HAP-1 (cell line): ENCODE measurements at regions not wholly inside any gene's neighbourhood (a gene's known extent, or its start where the extent isn't known, plus 50 kb on each side); places are given as distances from the start of the nearest gene placed in this dataset.

Experiments used
- DNase-seq, 2 experiments: peaks; one replicate each; pipeline ENCODE4 v3.0.0-alpha.2; 2016 to 2020; ENCODE audit warnings: low spot score in 2 of 2
- H3K27me3 ChIP-seq: fragments of 250-450 bp; sonication (Bioruptor Pico); 2 replicates; pipeline ENCODE4 v1.5.1; 2020; ENCODE audit warnings: low read depth, mild to moderate bottlenecking, moderate library complexity
- H3K36me3 ChIP-seq: fragments of 250-450 bp; sonication (Bioruptor Pico); replicated peaks from 2 replicates; pipeline ENCODE4 v1.5.1; 2020; ENCODE audit warnings: mild to moderate bottlenecking
- H3K4me1 ChIP-seq: fragments of 250-450 bp; sonication (Bioruptor Pico); 2 replicates; pipeline ENCODE4 v1.5.1; 2020; ENCODE audit warnings: mild to moderate bottlenecking
- H3K4me3 ChIP-seq: fragments of 250-450 bp; sonication (Bioruptor Pico); 2 replicates; pipeline ENCODE4 v1.5.1; 2020; ENCODE audit warnings: mild to moderate bottlenecking, moderate library complexity
- H3K9me3 ChIP-seq: fragments of 250-450 bp; sonication (Bioruptor Pico); 2 replicates; pipeline ENCODE4 v1.5.1; 2020; ENCODE audit warnings: mild to moderate bottlenecking, moderate library complexity
- in situ Hi-C: fragments of 300-500 bp; cut with MboI; formaldehyde crosslinking; loops from 3 replicates; pipeline ENCODE4 v1.14.3; 2020; ENCODE audit warnings: low sequenced_read_pairs, inconsistent platforms, mixed read lengths

DNA sequence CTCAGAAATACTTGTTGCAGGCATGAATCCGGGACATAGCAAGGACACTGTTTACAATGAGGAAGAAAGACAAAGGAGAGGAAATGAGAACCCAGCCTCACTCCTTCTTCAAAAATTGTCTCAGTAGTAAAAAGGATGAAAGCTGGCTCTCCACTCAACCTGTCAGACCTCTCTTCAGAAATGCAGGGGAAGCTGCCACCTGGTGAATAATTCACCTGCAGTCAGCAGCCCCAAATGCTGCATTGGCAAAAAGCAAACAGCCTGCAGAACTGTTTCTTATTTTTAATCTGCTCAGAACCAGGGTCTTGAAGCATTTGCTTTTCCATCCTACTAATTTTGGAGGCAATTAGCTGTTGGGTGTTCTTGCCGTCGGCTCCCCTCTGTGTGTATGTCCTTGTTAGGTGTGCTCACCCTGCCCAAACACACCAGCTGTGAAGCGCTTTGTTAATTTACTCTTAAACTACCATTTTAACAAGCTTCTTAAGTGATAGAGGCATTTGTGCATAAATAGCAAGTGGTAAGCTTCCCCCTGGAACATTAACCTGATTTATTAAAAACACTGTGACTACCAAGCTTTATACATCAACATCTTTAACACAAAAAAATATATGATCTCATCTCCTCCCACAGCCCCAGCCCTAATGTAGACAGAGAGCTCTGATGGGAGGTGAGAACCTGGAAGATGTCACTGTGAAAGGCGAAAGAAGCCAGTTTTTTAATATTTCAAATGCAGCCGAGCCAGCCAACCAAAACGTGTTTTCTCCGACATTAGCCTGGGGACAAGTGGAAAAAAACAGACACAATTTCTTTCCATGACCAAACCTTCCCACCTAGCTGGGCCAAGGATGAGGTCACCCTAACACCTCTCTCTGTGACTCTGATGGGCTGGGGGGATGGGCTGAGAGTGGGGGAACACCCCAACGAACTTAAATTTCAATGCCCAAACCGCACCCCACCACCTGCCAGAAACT lies 451.0 kb upstream of the SULF2 start:
- no peak overlapping the region for H3K4me3 ChIP-seq
- in situ Hi-C loops = no loop called here
- H3K36me3 ChIP-seq = no peaks in the 10 kb centered on the region
- peaks cover 8% of the 10 kb centered on the region; the same call in 1 of the 2 replicates for H3K9me3 ChIP-seq
- H3K4me1 ChIP-seq = no peaks in the 10 kb centered on the region
- no peak for DNase-seq
- H3K27me3 ChIP-seq = no peaks in the 10 kb centered on the region

DNA sequence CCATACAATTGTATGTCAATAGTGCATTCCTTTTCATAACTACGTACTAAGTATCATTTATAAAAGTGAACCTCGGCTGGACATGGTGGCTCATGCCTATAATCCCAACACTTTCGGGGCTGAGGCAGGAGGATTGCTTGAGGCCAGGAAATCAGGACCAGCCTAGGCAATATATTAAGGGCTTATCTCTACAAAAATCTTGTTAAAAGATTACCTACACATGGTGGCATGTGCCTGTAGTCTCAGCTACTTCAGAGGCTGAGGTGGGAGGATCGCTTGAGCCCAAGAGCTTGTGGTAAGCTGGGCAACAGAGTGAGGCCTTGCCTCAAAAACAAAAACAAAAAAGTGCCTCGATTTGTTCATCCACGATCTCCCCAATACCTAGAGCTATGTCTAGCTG lies 449.7 kb upstream of the SULF2 start:
- no peaks in the 10 kb centered on the region for H3K4me1 ChIP-seq
- peaks cover 8% of the 10 kb centered on the region for H3K9me3 ChIP-seq
- no peaks in the 10 kb centered on the region for H3K36me3 ChIP-seq
- H3K4me3 ChIP-seq = no peak overlapping the region
- H3K27me3 ChIP-seq = no peaks in the 10 kb centered on the region
- DNase-seq = no peak
- in situ Hi-C loops = no loop called here

GRCh38 chr20:48231253-48231930 lies 446.1 kb upstream of the SULF2 start:
- Histone ChIP-seq H3K4me3 (no peak overlapping the region), H3K36me3 (no peaks in the 10 kb centered on the region), H3K9me3 (peaks cover 8% of the 10 kb centered on the region), H3K4me1 (no peaks in the 10 kb centered on the region), H3K27me3 (no peaks in the 10 kb centered on the region)
- DNase-seq = no peak
- in situ Hi-C loops = no loop called here

DNA sequence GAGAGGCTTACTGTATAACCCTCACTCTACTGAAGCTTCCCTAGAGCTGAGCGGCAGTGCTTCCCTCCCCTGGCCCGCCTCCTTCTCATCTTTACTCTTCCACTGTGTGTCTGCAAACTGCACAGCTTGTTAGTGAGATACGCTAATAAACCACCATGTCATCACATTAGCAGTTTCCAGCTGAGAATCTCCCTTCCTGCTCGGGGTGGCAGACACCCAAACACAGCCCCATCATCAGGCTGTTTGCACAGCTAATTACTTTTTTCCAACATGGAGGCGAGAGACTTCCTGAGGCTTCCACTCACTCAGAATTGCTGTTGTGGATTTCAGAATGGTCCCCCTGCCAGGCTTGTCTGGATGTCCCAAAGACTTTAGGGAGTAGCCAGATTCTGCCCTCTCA lies 444.9 kb upstream of the SULF2 start:
- Histone ChIP-seq H3K36me3 (no peaks in the 10 kb centered on the region), H3K4me1 (no peaks in the 10 kb centered on the region), H3K9me3 (peaks cover 8% of the 10 kb centered on the region), H3K4me3 (no peak overlapping the region), H3K27me3 (no peaks in the 10 kb centered on the region)
- in situ Hi-C loops = no loop called here
- DNase-seq = no peak

GRCh38 chr20:48227381-48227780 lies 442.1 kb upstream of the SULF2 start:
- no peak overlapping the region for H3K4me3 ChIP-seq
- in situ Hi-C loops = no loop called here
- no peaks in the 10 kb centered on the region for H3K36me3 ChIP-seq
- H3K9me3 ChIP-seq = peaks cover 2% of the 10 kb centered on the region
- no peaks in the 10 kb centered on the region for H3K27me3 ChIP-seq
- H3K4me1 ChIP-seq = no peaks in the 10 kb centered on the region
- DNase-seq = no peak

- H3K27me3 ChIP-seq = no peaks in the 10 kb centered on the region
- no peaks in the 10 kb centered on the region; the same call in 1 of the 2 replicates for H3K9me3 ChIP-seq
- H3K36me3 ChIP-seq = no peaks in the 10 kb centered on the region
- H3K4me3 ChIP-seq = no peak overlapping the region
- in situ Hi-C loops = no loop called here
- DNase-seq = no peak
- no peaks in the 10 kb centered on the region for H3K4me1 ChIP-seq
Measured at GRCh38 chr20:48226642-48227041, 441.4 kb upstream of the SULF2 start.

DNA sequence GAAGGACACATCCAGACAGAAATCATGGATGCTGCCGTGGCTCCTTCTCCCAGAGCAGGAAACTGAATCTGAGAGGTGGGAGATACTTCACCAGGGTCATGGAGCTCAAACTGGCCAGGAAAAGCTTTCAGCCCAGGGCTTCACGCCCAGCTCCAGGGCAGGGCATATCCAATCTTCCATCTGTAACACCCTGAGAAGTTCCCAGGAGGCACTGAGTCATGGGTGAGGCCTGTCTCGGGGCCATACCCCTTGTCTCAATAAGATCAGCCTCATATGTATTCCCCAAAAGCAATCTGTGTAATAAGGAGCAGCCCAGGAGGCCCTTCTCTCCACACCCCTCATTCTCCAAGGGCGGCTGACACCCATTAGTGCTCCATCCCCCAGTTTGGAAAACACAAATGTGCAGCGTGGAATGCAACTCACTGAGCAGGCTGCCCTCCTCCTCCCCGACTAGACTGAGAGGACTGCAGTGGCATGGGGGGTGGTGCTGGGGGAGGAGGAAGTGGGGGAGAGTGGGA lies 439.3 kb upstream of the SULF2 start:
- H3K36me3 ChIP-seq = no peaks in the 10 kb centered on the region
- in situ Hi-C loops = no loop called here
- no peaks in the 10 kb centered on the region for H3K27me3 ChIP-seq
- no peaks in the 10 kb centered on the region for H3K9me3 ChIP-seq
- DNase-seq = no peak
- no peaks in the 10 kb centered on the region for H3K4me1 ChIP-seq
- H3K4me3 ChIP-seq = no peak overlapping the region

DNA sequence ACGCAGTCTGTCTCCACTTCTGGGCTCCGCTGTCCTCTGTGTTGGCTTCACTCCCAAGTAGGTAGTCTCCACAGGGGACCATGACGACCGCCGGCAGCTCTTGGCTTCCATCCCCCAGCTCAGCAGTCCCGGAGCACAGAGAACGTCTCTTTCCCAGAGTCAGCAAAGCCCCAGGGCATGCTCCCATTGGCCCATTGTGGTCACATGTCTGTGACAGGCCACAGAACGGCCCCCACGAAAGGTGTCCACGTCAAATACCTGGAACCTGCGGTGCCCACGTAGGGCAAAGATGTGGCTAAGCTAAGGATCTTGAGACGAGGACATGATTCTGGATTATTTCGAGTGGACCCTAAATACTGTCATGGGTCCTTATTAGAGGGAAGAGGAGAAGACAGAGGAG lies 438.4 kb upstream of the SULF2 start:
- H3K4me1 ChIP-seq = no peaks in the 10 kb centered on the region
- H3K27me3 ChIP-seq = no peaks in the 10 kb centered on the region
- H3K36me3 ChIP-seq = no peaks in the 10 kb centered on the region
- no peak for DNase-seq
- no peaks in the 10 kb centered on the region for H3K9me3 ChIP-seq
- in situ Hi-C loops = no loop called here
- H3K4me3 ChIP-seq = no peak overlapping the region

DNA sequence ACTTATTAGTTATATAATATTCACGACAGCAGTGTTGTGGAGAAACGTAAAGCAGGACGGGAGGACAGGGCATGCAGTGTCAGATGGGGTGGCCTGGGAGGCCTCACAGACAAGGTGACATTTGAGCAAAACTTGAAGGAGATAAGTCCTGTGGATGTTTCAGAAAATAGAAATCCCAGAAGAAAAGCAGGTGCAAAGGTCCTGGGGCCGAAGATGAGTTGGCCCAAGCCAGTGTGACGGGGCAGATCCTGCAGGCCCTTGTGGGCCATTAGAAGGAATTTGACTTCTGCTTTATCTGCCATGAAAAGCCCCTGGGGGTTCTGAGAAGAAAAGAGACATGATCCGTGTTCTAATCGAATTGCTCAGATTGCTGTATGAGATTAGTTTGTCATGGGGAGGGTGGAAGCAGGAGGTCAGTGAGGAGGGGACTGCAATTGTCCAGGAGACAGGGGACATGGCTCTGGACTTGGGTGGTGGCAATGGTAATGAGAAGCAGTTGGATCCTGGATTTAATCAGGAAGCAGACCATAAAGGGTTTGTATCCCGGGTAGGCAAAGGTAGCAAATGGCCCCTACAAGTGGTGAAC lies 437.4 kb upstream of the SULF2 start:
- no peak for DNase-seq
- Histone ChIP-seq H3K36me3 (no peaks in the 10 kb centered on the region), H3K27me3 (no peaks in the 10 kb centered on the region), H3K4me3 (no peak overlapping the region), H3K4me1 (no peaks in the 10 kb centered on the region), H3K9me3 (no peaks in the 10 kb centered on the region)
- in situ Hi-C loops = no loop called here

- H3K9me3 ChIP-seq = no peaks in the 10 kb centered on the region
- no peak for DNase-seq
- no peaks in the 10 kb centered on the region for H3K27me3 ChIP-seq
- in situ Hi-C loops = no loop called here
- no peaks in the 10 kb centered on the region for H3K4me1 ChIP-seq
- no peak overlapping the region for H3K4me3 ChIP-seq
- no peaks in the 10 kb centered on the region for H3K36me3 ChIP-seq
Measured at GRCh38 chr20:48220033-48220633, 434.9 kb upstream of the SULF2 start.

GRCh38 chr20:48219306-48219705 lies 434.0 kb upstream of the SULF2 start:
- Histone ChIP-seq H3K4me1 (no peaks in the 10 kb centered on the region), H3K27me3 (no peaks in the 10 kb centered on the region), H3K4me3 (no peak overlapping the region), H3K9me3 (no peaks in the 10 kb centered on the region), H3K36me3 (no peaks in the 10 kb centered on the region)
- in situ Hi-C loops = no loop called here
- DNase-seq = no peak

DNA sequence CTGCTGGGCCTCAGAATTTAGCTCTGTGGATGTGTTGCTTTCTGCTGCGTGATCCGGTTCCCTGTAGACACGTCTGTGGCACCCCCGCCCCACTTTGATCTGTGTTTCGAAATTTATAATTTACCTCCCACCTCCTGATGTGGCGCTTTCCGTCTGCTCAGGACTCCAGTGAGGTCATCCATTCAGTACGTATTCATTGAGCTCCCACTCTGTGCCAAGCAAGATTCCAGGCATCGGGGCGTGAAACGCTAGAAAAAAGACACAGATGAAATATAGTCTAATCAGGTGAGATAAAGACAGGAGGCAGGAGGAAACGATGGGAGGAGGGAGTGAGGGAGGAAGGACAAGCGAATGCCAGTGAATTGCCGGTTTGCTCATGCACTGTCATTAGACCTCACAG lies 431.9 kb upstream of the SULF2 start:
- H3K4me1 ChIP-seq = no peaks in the 10 kb centered on the region
- H3K27me3 ChIP-seq = no peaks in the 10 kb centered on the region
- no peak for DNase-seq
- in situ Hi-C loops = no loop called here
- no peak overlapping the region for H3K4me3 ChIP-seq
- no peaks in the 10 kb centered on the region for H3K9me3 ChIP-seq
- H3K36me3 ChIP-seq = no peaks in the 10 kb centered on the region

- H3K4me1 ChIP-seq = no peaks in the 10 kb centered on the region
- H3K27me3 ChIP-seq = no peaks in the 10 kb centered on the region
- in situ Hi-C loops = no loop called here
- no peaks in the 10 kb centered on the region for H3K36me3 ChIP-seq
- no peaks in the 10 kb centered on the region for H3K9me3 ChIP-seq
- H3K4me3 ChIP-seq = no peak overlapping the region
- DNase-seq = no peak
Measured at GRCh38 chr20:48215536-48215935, 430.3 kb upstream of the SULF2 start.
